ENCODE measurements at regions not wholly inside any gene's neighbourhood (a gene's known extent, or its start where the extent isn't known, plus 50 kb on each side); places are given as distances from the start of the nearest gene placed in this dataset.

- TF ChIP-seq CTCF (IDR thresholded peaks at IDR 0.05; ENCODE audit: insufficient read depth, low read length) (no peak), POLR2AphosphoS5 (IDR thresholded peaks at IDR 0.05; ENCODE audit: low read depth) (no peak), GABPA (IDR thresholded peaks at IDR 0.05; ENCODE audit: low read depth) (no peak), REST (IDR thresholded peaks at IDR 0.05; ENCODE audit: insufficient replicate concordance, low read depth) (no peak)
These were observed 408.4 kb downstream of the ETV1 start for GRCh38 chr7:13581097-13581496.
